Colonic mucosa (tissue), 4 donors: ENCODE measurements at regions not wholly inside any gene's neighbourhood (a gene's known extent, or its start where the extent isn't known, plus 50 kb on each side); places are given as distances from the start of the nearest gene placed in this dataset.

ENCODE experiments used
- DNase-seq: peaks from one replicate; pipeline ENCODE4 v3.0.0-alpha.2; 2020
- H3K27ac ChIP-seq: fragments of 200-600 bp; one replicate; pipeline ENCODE4 v1.8.0; 2021
- H3K27me3 ChIP-seq: fragments of 200-600 bp; one replicate; pipeline ENCODE4 v1.8.0; 2021
- H3K36me3 ChIP-seq: fragments of 200-600 bp; one replicate; pipeline ENCODE4 v1.8.0; 2021
- H3K4me1 ChIP-seq: fragments of 200-600 bp; one replicate; pipeline ENCODE4 v1.8.0; 2021; ENCODE audit warnings: mild to moderate bottlenecking
- H3K4me3 ChIP-seq: fragments of 200-600 bp; one replicate; pipeline ENCODE4 v1.8.0; 2021
- H3K9ac ChIP-seq, 2 donors: one replicate each; pipeline ENCODE4 v1.7.0; 2013; ENCODE audit warnings: control low read depth in 2 of 2, low read depth in 2 of 2, low read length in 2 of 2
- H3K9me3 ChIP-seq: fragments of 200-600 bp; one replicate; pipeline ENCODE4 v1.8.0; 2021
- intact Hi-C: fragments of 100-400 bp; cut with DNase I; formaldehyde crosslinking; loops from one replicate; pipeline ENCODE4 v1.14.1; 2022
- TF ChIP-seq, protein P1 (sequence below): fragments of 200-600 bp; IDR thresholded peaks from one replicate; pipeline ENCODE4 v1.8.0; 2022; ENCODE audit warnings: antibody characterized with exemption, mild to moderate bottlenecking
- donor health status: healthy.
- donor health status: DM: no; HTN: no; CAD: no.
- donor health status: DM: no; HTN: no; CAD: no.

DNA sequence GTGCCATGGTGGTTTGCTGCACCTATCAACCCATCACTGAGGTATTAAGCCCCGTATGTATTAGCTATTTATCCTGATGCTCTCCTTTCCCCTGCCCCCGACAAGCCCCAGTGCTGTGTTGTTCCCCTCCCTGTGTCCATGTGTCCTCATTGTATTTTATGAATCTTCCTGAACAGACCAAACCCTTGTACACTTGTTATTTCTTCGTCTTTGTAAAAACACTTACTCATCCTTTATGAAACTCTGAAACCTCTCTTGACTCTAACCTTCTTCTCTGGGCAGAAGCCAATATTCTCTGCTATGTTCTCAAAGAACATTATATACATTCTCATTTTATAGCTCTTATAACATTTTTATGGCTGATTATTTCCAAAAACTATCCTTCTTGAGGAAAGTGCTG lies 746.9 kb downstream of the EFNB2 start:
- TF ChIP-seq, protein P1, sequence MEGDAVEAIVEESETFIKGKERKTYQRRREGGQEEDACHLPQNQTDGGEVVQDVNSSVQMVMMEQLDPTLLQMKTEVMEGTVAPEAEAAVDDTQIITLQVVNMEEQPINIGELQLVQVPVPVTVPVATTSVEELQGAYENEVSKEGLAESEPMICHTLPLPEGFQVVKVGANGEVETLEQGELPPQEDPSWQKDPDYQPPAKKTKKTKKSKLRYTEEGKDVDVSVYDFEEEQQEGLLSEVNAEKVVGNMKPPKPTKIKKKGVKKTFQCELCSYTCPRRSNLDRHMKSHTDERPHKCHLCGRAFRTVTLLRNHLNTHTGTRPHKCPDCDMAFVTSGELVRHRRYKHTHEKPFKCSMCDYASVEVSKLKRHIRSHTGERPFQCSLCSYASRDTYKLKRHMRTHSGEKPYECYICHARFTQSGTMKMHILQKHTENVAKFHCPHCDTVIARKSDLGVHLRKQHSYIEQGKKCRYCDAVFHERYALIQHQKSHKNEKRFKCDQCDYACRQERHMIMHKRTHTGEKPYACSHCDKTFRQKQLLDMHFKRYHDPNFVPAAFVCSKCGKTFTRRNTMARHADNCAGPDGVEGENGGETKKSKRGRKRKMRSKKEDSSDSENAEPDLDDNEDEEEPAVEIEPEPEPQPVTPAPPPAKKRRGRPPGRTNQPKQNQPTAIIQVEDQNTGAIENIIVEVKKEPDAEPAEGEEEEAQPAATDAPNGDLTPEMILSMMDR, result no peak
- intact Hi-C loops, result no loop called here
- no peaks in the 10 kb centered on the region for H3K36me3 ChIP-seq
- H3K9ac ChIP-seq, result no peak overlapping the region
- H3K27me3 ChIP-seq, result no peaks in the 10 kb centered on the region
- no peaks in the 10 kb centered on the region for H3K9me3 ChIP-seq
- DNase-seq, result no peak
- H3K27ac ChIP-seq, result no peak overlapping the region
- H3K4me1 ChIP-seq, result no peaks in the 10 kb centered on the region
- H3K4me3 ChIP-seq, result no peak overlapping the region

DNA sequence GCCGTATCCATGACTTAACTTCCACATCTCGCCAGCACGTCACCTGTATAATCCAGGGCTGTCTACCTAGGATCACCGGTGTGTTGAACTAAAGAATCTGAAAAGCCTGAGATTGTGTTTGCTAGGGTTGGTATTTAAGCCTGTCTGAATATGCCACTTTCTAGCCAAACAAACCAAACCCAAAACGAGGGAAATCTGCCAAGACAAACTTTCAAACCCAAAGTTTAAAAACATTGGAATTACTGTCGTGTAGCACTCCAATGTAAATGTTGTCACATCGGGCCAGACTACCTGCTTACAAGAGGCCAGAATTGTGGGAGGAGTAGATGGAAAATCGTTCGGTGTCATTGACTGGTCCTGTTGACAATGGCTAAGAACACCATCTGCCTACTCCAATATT lies 747.8 kb downstream of the EFNB2 start:
- Histone ChIP-seq H3K4me1 (no peaks in the 10 kb centered on the region), H3K27ac (no peak overlapping the region), H3K9me3 (no peaks in the 10 kb centered on the region), H3K4me3 (no peak overlapping the region), H3K9ac (no peak overlapping the region), H3K27me3 (no peaks in the 10 kb centered on the region), H3K36me3 (no peaks in the 10 kb centered on the region)
- intact Hi-C loops, result no loop called here
- TF ChIP-seq, protein P1, result no peak
- DNase-seq, result peak; percentile 24

DNA sequence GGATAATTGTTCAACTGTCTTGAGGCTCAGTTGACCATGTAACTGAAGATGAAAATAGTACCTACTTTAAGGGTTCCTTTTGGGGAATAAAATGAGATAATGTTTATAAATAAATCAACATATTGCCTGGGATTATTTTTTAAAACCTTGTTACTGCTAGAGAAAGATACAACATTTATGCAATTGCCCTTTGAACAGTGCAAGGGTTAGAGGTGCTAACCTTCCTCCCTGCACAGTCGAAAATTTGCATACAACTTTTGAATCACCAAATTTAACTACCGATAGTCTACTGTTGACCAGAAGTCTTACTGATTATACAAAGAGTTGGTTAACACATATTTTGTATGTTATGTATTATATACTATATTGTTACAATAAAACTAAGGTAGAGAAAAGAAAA lies 750.0 kb downstream of the EFNB2 start:
- Histone ChIP-seq H3K36me3 (no peaks in the 10 kb centered on the region), H3K4me1 (no peaks in the 10 kb centered on the region), H3K9me3 (no peaks in the 10 kb centered on the region), H3K27ac (no peak overlapping the region), H3K9ac (no peak overlapping the region), H3K27me3 (no peaks in the 10 kb centered on the region), H3K4me3 (no peak overlapping the region)
- DNase-seq, result no peak
- intact Hi-C loops, result no loop called here
- TF ChIP-seq, protein P1, result no peak

DNA sequence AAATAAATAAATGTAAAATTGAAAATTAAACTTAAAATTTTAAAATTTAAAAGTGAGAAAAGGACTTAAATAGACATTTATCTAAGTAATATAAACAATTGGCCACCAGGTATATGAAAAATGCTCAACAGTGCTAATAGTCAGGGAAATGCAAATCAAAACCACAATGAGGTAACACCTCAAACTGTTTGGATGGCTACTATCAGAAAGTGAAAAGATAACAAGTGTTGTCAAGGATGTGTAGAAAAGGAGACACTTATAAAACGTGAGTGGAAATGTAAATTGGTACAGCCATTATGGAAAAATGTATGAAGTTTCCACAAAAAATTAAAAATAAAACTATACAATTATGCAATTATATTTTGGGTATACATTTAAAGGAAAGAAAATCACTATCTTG lies 752.2 kb downstream of the EFNB2 start:
- no peak overlapping the region for H3K9ac ChIP-seq

DNA sequence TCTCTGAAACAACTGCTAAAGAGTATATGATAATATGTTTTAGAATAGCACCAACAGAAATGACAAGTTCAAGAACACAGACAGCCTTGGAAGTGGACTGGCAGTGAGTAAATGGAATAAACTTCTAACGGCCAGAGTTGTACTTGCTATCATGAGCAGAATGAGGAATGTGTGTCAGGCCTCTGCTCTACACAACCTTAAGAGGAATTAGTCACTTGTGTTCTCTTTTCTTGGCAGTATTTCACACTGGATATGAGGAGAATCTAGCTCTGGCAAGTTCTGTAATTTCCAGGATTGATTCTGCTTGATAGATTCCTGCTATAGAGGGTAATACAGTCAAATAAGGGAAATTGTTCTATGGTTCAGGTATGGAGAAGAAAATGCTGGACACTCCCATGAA lies 757.3 kb downstream of the EFNB2 start:
- Histone ChIP-seq H3K9ac (no peak overlapping the region), H3K27me3 (no peaks in the 10 kb centered on the region), H3K4me3 (no peak overlapping the region), H3K36me3 (no peaks in the 10 kb centered on the region), H3K4me1 (no peaks in the 10 kb centered on the region), H3K9me3 (no peaks in the 10 kb centered on the region), H3K27ac (no peak overlapping the region)
- intact Hi-C loops, result no loop called here
- TF ChIP-seq, protein P1, result no peak
- DNase-seq, result no peak

More for the DNA sequence above, 752.2 kb downstream of the EFNB2 start:
- Histone ChIP-seq H3K4me1 (no peaks in the 10 kb centered on the region), H3K4me3 (no peak overlapping the region), H3K27me3 (no peaks in the 10 kb centered on the region), H3K27ac (no peak overlapping the region), H3K9me3 (no peaks in the 10 kb centered on the region), H3K36me3 (no peaks in the 10 kb centered on the region)
- intact Hi-C loops, result no loop called here
- TF ChIP-seq, protein P1, result no peak
- no peak for DNase-seq
